Mesenteric fat pad (tissue), 1 donor: ENCODE measurements at regions not wholly inside any gene's neighbourhood (a gene's known extent, or its start where the extent isn't known, plus 50 kb on each side); places are given as distances from the start of the nearest gene placed in this dataset.
"Not testable (repeated sequence)": the region's sequence is repeated elsewhere in the genome, so short reads cannot be mapped to it uniquely, and the experiment has no call there.

ENCODE experiments used
- DNase-seq: peaks from one replicate; pipeline ENCODE4 v3.0.0-alpha.2; 2020; ENCODE audit warnings: low spot score
- donor health status: DM: yes; HTN: yes; CAD: no.

DNA sequence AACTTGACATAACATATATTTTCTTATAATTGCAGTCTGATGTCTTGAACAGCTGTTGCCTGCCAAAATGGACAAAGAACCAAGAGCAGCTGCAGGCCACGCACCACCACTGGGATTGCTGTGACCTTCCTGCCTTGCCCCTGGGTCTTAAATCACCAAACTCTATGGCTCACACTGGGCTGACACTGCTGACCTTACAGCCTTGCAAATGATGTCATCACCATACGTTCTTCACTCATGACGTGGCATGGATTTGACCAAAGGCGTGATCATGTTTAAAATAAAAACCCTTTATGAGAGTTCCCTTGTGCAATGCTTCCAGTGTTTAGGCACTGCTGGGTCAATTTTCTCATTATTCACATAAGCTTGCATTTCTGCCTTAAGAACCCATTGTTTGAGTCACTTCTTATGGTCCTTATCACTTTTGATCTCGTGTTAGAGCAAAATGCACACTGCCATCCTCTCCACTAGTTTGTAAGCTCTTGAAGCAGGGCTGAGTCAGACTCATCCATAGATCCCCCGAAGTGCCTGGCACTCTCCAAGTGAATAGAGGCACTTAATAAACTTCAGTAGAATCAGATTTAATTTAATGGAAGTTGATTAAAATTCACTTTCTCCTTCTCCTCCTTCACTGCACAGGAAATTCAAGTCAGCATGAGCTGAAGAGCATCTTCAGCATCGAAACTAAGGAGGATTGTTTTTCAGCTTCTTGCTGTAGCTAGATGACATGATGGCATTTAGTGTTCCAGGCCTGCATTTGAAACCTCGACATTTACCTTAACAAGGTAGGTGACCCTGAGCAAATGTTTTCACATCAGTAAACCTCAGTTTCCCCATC lies 132.4 kb upstream of the PZP start:
- DNase-seq, result no peak

DNA sequence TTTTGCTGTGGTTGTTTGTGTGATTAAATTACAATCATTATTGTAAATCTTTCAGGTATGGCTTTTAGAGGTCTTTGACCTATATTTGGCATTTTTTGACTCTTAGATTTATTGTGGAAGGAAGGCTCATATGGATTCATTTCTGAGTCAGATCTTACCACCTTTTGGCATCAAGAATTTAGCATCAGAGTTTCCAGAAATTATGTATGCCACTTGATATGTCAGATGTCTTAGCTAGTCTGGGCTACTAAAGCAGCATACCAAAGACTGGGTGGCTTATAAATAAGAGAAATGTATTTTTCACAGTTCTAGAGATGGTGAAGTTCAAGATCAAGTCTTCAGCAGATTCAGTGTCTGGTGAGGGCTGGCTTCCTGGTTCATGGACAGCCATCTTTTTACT lies 129.5 kb upstream of the PZP start:
- DNase-seq, result no peak

GRCh38 chr12:9336375-9337011 lies 128.3 kb upstream of the PZP start:
- DNase-seq, result not testable (repeated sequence)

- DNase-seq, result peak; percentile 55
These were observed 127.7 kb upstream of the PZP start for GRCh38 chr12:9335867-9336266.

GRCh38 chr12:9334964-9335363 lies 126.8 kb upstream of the PZP start:
- peak; percentile 64 for DNase-seq

DNA sequence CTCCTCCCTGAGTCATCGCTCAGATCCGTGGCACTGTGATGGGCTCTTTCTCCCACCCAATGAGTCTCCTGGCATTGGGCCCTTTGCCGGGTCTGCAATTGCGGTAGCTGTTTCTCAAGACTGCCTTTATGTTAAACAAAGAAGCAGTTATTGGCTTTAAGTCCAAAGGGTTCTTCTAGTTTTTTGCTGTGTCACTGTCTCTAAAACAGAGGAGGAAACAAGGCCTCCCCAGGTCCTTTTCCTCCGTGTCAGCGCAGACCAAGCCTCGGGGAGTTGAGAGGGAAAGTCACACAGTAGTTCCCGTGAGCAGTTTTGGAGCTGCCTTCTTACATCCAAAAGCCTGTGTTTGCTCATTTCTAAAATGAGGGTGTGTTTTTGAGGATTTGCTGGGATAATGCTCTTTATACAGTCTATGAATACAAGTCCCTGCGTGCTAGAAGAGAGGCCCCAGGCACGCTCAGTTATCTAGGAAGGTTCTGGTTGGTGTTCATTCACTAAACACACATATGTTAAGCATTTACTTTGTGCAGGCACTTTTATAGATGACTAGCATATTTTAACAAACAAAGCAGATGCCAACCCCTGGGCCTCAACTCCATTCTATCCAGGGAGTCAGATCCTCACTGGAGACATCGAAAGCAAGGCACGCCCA lies 126.0 kb upstream of the PZP start:
- no peak for DNase-seq

GRCh38 chr12:9333161-9333560 lies 125.0 kb upstream of the PZP start:
- DNase-seq, result no peak

DNA sequence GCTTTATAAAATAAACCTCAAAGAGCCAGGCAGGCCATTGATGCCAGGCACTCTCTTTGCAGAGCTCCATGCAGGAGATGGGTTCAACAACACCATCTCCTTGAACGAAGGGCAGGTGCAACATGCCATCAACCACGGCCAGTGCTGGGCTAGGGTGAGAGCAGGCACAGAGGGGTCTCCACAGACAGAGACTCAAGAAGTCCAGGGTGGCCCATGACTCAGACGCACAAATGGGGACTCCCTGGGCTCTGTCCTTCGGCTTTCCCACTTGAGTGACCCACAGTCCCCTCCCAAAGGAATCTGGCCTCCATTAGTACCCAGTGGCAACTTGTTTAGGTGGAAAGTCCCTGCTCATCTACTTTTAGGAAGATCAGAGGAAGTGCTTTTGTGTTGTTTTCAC lies 124.4 kb upstream of the PZP start:
- peak; percentile 51 for DNase-seq

GRCh38 chr12:9331218-9331626 lies 123.0 kb upstream of the PZP start:
- peak; percentile 90 for DNase-seq

DNA sequence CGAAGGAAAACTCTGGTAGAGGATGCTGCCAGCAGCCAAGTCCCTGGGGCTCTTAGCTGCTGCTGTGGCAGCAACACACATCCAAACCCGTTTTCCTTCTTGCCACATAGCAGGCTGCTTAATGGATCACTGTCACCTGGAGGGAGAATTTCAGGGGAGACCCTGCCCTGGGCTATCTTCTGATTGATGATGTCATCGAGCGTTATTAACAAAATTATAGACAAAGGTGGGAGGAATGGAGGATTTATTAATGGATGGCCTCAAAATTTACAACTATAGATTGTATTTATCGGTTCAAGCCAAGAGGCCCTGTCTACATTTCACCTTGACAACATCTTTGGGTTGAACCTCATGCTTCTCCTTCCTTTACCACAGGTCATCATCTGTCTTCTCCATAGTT lies 120.8 kb upstream of the PZP start:
- peak; percentile 47 for DNase-seq

GRCh38 chr12:9328065-9328464 lies 119.9 kb upstream of the PZP start:
- no peak for DNase-seq

GRCh38 chr12:9327320-9327719 lies 119.1 kb upstream of the PZP start:
- DNase-seq, result peak; percentile 22

GRCh38 chr12:9326849-9327248 lies 118.7 kb upstream of the PZP start:
- peak; percentile 60 for DNase-seq

- DNase-seq, result no peak
These were observed 117.9 kb upstream of the PZP start for GRCh38 chr12:9326085-9326484.

DNA sequence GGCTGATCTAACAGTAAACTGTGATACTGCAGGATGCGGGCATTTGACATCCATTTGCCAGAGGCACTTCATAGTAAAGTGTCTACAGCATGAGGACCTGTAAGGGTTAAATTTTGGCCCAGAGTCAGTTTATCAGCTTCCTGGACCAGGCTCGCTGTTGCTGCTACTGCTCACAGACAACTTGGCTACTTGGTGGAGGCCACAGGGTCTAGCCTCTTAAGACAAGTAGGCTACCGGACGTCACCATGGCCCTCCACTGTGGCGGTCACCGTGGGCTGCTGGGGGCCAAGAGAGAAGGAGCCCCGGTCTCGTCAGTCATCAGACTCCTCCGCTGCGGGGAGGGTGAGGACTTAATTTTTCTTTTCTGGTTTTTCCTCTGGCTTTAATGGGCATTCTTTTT lies 117.3 kb upstream of the PZP start:
- DNase-seq, result no peak

DNA sequence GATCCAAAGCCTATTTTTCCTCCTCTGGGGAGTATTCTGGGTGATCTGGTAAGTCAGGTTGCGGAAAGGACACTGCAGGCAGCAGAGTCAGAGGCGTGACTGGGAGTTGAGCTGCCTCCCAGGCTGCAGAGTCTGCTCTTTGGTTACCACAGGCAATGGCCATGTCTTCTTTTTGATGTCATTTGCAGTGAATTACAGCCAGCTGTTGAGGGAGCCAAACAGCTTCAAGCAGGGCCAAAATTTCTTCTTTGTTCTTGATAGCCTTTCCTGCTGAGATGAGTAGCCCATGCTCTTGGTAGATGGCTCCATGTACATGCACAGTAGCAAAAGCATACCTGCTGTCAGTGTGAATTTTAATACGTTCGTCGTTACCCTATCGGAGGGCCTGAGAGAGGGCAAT lies 116.6 kb upstream of the PZP start:
- no peak for DNase-seq

DNA sequence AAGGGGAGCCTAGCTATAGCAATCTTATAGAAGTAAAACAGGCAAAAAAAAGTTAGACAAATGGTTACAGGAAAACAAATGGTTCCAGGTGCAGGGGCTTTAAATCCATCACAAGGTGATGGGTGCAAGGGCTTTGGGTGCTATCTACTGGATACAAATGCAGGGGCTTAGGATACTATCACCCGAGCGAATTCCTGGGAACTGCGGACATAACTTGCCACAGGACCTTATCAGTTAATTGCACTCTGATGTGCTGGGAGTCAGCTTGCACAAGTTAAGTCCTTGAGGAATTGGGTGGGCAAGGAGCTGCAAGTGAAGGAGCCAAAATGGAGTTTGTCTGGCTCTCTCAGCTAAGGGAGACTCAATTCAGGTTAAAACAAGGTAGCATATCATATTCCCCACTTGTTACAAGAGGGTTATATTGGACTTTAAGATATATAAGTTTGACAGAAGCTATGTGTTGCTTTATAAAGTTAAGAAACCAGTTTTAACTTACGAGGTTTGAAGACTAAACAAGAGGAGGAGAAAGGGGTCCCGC lies 115.0 kb upstream of the PZP start:
- DNase-seq, result no peak

GRCh38 chr12:9319842-9320173 lies 111.6 kb upstream of the PZP start:
- DNase-seq, result no peak

GRCh38 chr12:9319044-9319841 lies 111.0 kb upstream of the PZP start:
- no peak for DNase-seq

DNA sequence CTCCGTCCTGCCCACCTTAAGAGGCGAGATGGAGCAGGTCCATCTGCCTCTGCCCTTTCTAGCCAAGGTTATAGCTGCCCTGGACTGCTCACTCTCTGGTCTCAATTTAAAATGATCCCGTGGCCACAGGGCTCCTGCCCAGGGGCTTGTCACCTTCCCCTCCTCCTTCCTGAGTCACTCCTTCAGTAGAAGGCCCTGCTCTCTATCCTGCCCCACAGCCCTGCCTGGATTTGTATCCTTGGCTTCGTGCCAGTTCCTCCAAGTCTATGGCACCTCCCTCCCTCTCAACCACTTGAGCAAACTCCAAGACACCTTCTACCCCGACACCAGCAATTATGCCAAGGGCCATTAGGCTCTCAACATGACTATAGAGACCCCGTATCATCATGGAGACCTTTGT lies 105.3 kb upstream of the PZP start:
- DNase-seq, result peak; percentile 64
